Upper lobe of left lung (tissue), 6 donors: ENCODE measurements at regions not wholly inside any gene's neighbourhood (a gene's known extent, or its start where the extent isn't known, plus 50 kb on each side); places are given as distances from the start of the nearest gene placed in this dataset.
A peak's percentile ranks its signal among the peaks of the same experiment; 100 is the strongest.

Experiments
- ATAC-seq, 2 donors: fragments of 200-7000 bp; cut with Tn5 transposase; one replicate each; pipeline ENCODE4 v1.9.1; 2022; ENCODE audit warnings: mild to moderate bottlenecking in 2 of 2, moderate library complexity in 2 of 2; ENCODE audit not compliant: low FRiP score in 2 of 2
- DNase-seq, 2 donors: peaks; one replicate each; pipeline ENCODE4 v3.0.0-alpha.2; 2019 to 2020
- H3K27ac ChIP-seq, 4 donors: fragments of 200-600 bp; sonication (generic); one replicate each; pipeline ENCODE4 v1.5.1; 2016 to 2019
- H3K27me3 ChIP-seq, 4 donors: fragments of 200-600 bp; sonication (generic); one replicate each; pipeline ENCODE4 v1.5.1; 2017 to 2019
- H3K36me3 ChIP-seq, 4 donors: fragments of 200-600 bp; sonication (generic); one replicate each; pipeline ENCODE4 v1.5.1; 2016 to 2019
- H3K4me1 ChIP-seq, 4 donors: fragments of 200-600 bp; sonication (generic); one replicate each; pipeline ENCODE4 v1.5.1; 2018 to 2019
- H3K4me3 ChIP-seq, 4 donors: fragments of 200-600 bp; sonication (generic); one replicate each; pipeline ENCODE4 v1.5.1; 2017 to 2019; ENCODE audit warnings: mild to moderate bottlenecking in 2 of 4, moderate library complexity in 1 of 4
- H3K9me3 ChIP-seq, 4 donors: fragments of 200-600 bp; sonication (generic); one replicate each; pipeline ENCODE4 v1.5.1; 2018 to 2019
- EP300 ChIP-seq, 4 donors: sonication (generic); formaldehyde crosslinking; IDR thresholded peaks; one replicate each; pipeline ENCODE4 v1.5.1; 2017; ENCODE audit warnings: antibody characterized with exemption in 4 of 4, control low read depth in 2 of 4
- POLR2A ChIP-seq, 4 donors: fragments of 450-650 bp; IDR thresholded peaks; one replicate each; pipeline ENCODE4 v1.5.1; 2016 to 2017; ENCODE audit warnings: antibody characterized with exemption in 4 of 4, mild to moderate bottlenecking in 2 of 4
- POLR2AphosphoS5 ChIP-seq, 2 donors: sonication (generic); formaldehyde crosslinking; IDR thresholded peaks; one replicate each; pipeline ENCODE4 v1.5.1; 2017; ENCODE audit warnings: antibody characterized with exemption in 2 of 2
- WGBS, 2 donors: methylation state at CpG; one replicate each; pipeline ENCODE4 v1.1.5; 2017 to 2018; 5-methylcytosine and 5-hydroxymethylcytosine counted together
- TF ChIP-seq, protein P1 (sequence below), 6 experiments: fragments of 450-650 bp in 4 of 6; fragments of 200-600 bp in 2 of 6; sonication (generic) in 2 of 6; IDR thresholded peaks; one replicate each; pipeline ENCODE4 v1.5.1; 2016 to 2019; ENCODE audit warnings: antibody characterized with exemption in 6 of 6
- donor health status: DM: no; HTN: no; CAD: no; lungs with moderate emphysema.
- donor health status: DM: no; HTN: yes; CAD: no; lungs with severe emphysema.

DNA sequence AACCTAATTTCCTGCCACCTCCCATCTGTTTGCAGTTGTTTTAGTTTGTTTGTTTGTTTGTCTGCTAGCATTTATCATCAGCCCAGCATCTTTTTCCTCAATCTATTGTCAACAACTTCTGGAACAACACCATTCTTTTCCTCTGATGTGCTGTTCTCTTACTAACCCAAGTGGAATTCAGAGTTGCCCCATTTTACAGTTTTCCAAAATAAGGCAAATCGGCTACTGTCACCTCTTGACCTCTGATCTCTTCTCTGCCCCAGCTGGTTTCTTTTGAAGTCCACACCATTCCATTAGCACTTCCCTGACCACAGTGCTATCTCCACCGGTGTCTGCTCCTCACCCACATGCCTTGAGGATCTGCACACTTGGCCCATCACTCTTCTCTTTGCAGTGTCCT is 102.4 kb downstream of the EFNB2 start:
- Histone ChIP-seq H3K4me1 (no peaks in the 10 kb centered on the region), H3K27me3 (no peaks in the 10 kb centered on the region), H3K4me3 (no peak overlapping the region), H3K27ac (no peak overlapping the region), H3K36me3 (no peaks in the 10 kb centered on the region), H3K9me3 (no peaks in the 10 kb centered on the region)
- WGBS, 2 donors = 57 to 74% methylated on average over 2 of the region's 2 CpGs
- TF ChIP-seq POLR2A (IDR thresholded peaks at IDR 0.05) (no peak), EP300 (IDR thresholded peaks at IDR 0.05) (no peak)
- ATAC-seq (no peak), DNase-seq (no peak)

DNA sequence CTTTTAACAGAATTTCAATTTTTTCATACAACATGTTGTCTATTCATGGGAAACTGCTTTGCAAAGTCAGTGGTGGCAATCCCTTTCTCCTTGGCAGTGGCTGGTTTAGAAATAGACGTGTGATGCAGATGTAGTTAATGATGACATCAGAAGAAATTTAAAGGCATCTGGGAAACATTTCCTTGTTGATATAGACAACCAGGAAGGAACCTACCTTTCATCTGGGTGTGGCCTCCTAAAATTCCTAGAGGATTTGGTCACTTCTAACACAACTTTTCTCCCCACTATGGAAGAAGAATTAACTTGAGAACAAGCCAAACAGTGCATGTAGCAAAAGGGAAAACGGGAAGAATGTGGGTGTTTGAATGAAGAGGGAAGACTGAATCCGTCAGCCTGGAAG is 102.8 kb downstream of the EFNB2 start:
- TF ChIP-seq, protein P1, sequence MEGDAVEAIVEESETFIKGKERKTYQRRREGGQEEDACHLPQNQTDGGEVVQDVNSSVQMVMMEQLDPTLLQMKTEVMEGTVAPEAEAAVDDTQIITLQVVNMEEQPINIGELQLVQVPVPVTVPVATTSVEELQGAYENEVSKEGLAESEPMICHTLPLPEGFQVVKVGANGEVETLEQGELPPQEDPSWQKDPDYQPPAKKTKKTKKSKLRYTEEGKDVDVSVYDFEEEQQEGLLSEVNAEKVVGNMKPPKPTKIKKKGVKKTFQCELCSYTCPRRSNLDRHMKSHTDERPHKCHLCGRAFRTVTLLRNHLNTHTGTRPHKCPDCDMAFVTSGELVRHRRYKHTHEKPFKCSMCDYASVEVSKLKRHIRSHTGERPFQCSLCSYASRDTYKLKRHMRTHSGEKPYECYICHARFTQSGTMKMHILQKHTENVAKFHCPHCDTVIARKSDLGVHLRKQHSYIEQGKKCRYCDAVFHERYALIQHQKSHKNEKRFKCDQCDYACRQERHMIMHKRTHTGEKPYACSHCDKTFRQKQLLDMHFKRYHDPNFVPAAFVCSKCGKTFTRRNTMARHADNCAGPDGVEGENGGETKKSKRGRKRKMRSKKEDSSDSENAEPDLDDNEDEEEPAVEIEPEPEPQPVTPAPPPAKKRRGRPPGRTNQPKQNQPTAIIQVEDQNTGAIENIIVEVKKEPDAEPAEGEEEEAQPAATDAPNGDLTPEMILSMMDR (IDR thresholded peaks at IDR 0.05) = no peak
- TF ChIP-seq EP300 (IDR thresholded peaks at IDR 0.05) (no peak), POLR2A (IDR thresholded peaks at IDR 0.05) (no peak), POLR2AphosphoS5 (IDR thresholded peaks at IDR 0.05) (no peak)

DNA sequence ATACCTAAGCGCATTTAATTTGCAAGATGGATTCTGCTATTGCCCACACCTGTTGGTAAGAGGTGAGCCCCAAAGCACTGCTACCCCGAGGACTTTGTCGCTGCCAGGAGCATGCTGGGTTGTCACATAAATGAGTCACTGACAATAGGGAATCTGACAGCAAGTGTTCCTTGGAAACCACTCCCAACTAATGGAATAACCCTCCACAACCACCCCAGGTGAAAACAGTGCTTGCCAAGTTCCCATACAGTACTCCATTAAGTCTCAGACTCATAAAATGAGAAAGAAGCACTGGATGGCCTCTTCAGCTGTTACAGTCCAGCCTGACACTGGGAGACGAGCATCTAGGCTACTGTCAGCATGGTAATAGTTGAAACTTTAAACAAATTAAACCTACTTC is 108.6 kb downstream of the EFNB2 start:
- no peak overlapping the region for H3K27ac ChIP-seq
- no peaks in the 10 kb centered on the region for H3K27me3 ChIP-seq
- no peaks in the 10 kb centered on the region for H3K36me3 ChIP-seq
- no peaks in the 10 kb centered on the region for H3K9me3 ChIP-seq
- no peak for DNase-seq
- no peak overlapping the region for H3K4me3 ChIP-seq
- no peak for TF ChIP-seq POLR2A (IDR thresholded peaks at IDR 0.05)
- no peak for TF ChIP-seq POLR2AphosphoS5 (IDR thresholded peaks at IDR 0.05)
- TF ChIP-seq, protein P1 (IDR thresholded peaks at IDR 0.05) = no peak
- no peak for TF ChIP-seq EP300 (IDR thresholded peaks at IDR 0.05)
- 88 to 90% methylated on average over 4 of the region's 4 CpGs for WGBS, 2 donors
- no peak for ATAC-seq
- no peaks in the 10 kb centered on the region for H3K4me1 ChIP-seq

More for the DNA sequence above, 102.8 kb downstream of the EFNB2 start:
- no peak for DNase-seq
- H3K4me1 ChIP-seq = no peaks in the 10 kb centered on the region
- no peaks in the 10 kb centered on the region for H3K27me3 ChIP-seq
- no peak overlapping the region for H3K4me3 ChIP-seq
- H3K36me3 ChIP-seq = no peaks in the 10 kb centered on the region
- no peak overlapping the region for H3K27ac ChIP-seq
- no peak for ATAC-seq
- 69 to 75% methylated on average over 3 of the region's 3 CpGs for WGBS, 2 donors
- no peaks in the 10 kb centered on the region for H3K9me3 ChIP-seq

- H3K36me3 ChIP-seq = no peaks in the 10 kb centered on the region
- no peaks in the 10 kb centered on the region for H3K9me3 ChIP-seq
- no peak overlapping the region for H3K4me3 ChIP-seq
- WGBS, 2 donors = 89 to 90% methylated on average over 17 of the region's 17 CpGs
- no peaks in the 10 kb centered on the region for H3K27me3 ChIP-seq
- DNase-seq (peak in 1 of 2 donors; percentile 42), ATAC-seq (no peak)
- no peaks in the 10 kb centered on the region for H3K4me1 ChIP-seq
- TF ChIP-seq, protein P1 (IDR thresholded peaks at IDR 0.05) = no peak
- TF ChIP-seq POLR2A (IDR thresholded peaks at IDR 0.05) (no peak), POLR2AphosphoS5 (IDR thresholded peaks at IDR 0.05) (no peak), EP300 (IDR thresholded peaks at IDR 0.05) (no peak)
- H3K27ac ChIP-seq = no peak overlapping the region
Observed at GRCh38 chr13:106425661-106426060, 109.8 kb downstream of the EFNB2 start.

GRCh38 chr13:106424805-106425204 is 110.7 kb downstream of the EFNB2 start:
- DNase-seq (no peak), ATAC-seq (no peak)
- WGBS, 2 donors = 82 to 94% methylated on average over 1 of the region's 1 CpG
- H3K4me3 ChIP-seq = no peak overlapping the region
- H3K36me3 ChIP-seq = no peaks in the 10 kb centered on the region
- TF ChIP-seq, protein P1 (IDR thresholded peaks at IDR 0.05) = no peak
- TF ChIP-seq POLR2AphosphoS5 (IDR thresholded peaks at IDR 0.05) (no peak), POLR2A (IDR thresholded peaks at IDR 0.05) (no peak), EP300 (IDR thresholded peaks at IDR 0.05) (no peak)
- H3K27me3 ChIP-seq = no peaks in the 10 kb centered on the region
- no peak overlapping the region for H3K27ac ChIP-seq
- no peaks in the 10 kb centered on the region for H3K4me1 ChIP-seq
- no peaks in the 10 kb centered on the region for H3K9me3 ChIP-seq
